A549 (cell line): ENCODE measurements at regions not wholly inside any gene's neighbourhood (a gene's known extent, or its start where the extent isn't known, plus 50 kb on each side); places are given as distances from the start of the nearest gene placed in this dataset.

Experiments
- CBX8 ChIP-seq: fragments of 200-600 bp; sonication (generic); IDR thresholded peaks from 2 replicates; pipeline ENCODE4 v1.6.1; 2016
- EHMT2 ChIP-seq: fragments of 200-600 bp; sonication (generic); IDR thresholded peaks from 2 replicates; pipeline ENCODE4 v1.6.1; 2016; ENCODE audit warnings: antibody characterized with exemption, low read depth, mild to moderate bottlenecking, moderate library complexity
- EP300 ChIP-seq, 2 experiments: fragments of >200 bp; sonication (Bioruptor Twin); formaldehyde crosslinking; IDR thresholded peaks; 2 replicates in 1 of 2; 3 replicates in 1 of 2; pipeline ENCODE4 v1.6.1; 2016 to 2017
- JUN ChIP-seq, 2 experiments: fragments of >200 bp; sonication (Bioruptor Twin); formaldehyde crosslinking; IDR thresholded peaks; 2 replicates in 1 of 2; 3 replicates in 1 of 2; pipeline ENCODE4 v1.6.1; 2016 to 2017
- TF ChIP-seq, protein P1 (sequence below): fragments of >200 bp; sonication (Bioruptor Twin); formaldehyde crosslinking; IDR thresholded peaks from 3 replicates; pipeline ENCODE4 v1.5.1; 2016

DNA sequence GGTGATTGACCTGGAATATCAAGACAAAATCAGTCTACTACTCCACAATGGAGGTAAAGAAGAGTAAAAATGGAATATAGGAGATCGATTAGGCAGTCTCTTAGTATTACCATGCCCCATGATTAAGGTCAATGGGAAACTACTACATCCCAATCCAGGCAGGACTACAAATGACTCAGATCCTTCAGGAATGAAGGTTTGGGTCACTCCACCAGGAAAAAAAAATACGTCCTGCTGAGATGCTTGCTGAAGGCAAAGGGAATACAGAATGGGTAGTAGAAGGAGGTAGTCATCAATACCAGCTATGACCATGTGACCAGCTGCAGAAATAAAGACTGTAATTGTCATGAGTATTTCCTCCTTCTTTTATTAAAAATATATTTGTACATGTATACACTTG, 103.4 kb upstream of the NPAS2 start:
- TF ChIP-seq JUN (IDR thresholded peaks at IDR 0.05) (no peak), EP300 (IDR thresholded peaks at IDR 0.05) (no peak), EHMT2 (no peak), CBX8 (no peak)
- TF ChIP-seq, protein P1, sequence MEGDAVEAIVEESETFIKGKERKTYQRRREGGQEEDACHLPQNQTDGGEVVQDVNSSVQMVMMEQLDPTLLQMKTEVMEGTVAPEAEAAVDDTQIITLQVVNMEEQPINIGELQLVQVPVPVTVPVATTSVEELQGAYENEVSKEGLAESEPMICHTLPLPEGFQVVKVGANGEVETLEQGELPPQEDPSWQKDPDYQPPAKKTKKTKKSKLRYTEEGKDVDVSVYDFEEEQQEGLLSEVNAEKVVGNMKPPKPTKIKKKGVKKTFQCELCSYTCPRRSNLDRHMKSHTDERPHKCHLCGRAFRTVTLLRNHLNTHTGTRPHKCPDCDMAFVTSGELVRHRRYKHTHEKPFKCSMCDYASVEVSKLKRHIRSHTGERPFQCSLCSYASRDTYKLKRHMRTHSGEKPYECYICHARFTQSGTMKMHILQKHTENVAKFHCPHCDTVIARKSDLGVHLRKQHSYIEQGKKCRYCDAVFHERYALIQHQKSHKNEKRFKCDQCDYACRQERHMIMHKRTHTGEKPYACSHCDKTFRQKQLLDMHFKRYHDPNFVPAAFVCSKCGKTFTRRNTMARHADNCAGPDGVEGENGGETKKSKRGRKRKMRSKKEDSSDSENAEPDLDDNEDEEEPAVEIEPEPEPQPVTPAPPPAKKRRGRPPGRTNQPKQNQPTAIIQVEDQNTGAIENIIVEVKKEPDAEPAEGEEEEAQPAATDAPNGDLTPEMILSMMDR = no peak
